ENCODE measurements at regions not wholly inside any gene's neighbourhood (a gene's known extent, or its start where the extent isn't known, plus 50 kb on each side); places are given as distances from the start of the nearest gene placed in this dataset.

DNA sequence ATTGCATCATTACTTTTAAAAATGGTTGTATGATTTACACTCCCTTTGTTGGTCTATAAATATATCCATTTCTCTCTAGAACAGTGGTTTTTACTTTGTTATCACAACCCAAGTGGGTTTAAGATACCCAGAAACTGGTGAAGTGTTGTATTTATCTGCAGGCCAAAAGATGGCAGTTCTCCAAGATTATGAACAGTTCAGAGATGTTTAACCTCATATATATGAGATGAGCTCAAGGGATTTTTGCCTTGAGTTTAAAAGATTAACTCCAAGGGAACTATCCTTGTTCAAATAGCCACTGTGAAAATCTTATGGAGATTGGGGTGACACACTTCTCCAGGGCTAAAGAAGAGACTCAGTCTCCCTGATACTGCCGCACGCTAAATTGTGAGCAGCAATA, 572.6 kb downstream of the TLE4 start:
- no peak for DNase-seq (ENCODE audit: low read depth in 3 of 3, low spot score in 2 of 3)

DNA sequence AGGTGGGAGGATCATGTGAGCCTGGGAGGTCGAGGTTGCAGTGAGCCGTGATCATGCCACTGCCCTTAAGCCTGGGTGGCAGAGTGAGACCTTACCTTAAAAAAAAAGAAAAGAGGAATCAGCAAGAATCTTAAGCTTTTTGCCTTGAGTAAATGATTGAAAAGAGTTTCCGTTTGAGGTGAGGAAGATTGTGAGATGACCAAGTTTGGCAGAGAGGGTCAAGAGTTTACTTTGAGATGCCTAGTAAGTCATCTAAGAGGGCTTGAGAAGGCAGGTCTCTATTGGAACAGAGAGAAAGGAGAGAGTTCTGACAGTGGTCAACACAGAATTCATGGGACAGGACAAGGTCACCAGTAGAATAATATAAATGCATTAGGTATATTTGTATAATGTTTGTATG, 572.1 kb downstream of the TLE4 start:
- no peak for DNase-seq (ENCODE audit: low read depth in 3 of 3, low spot score in 2 of 3)

DNA sequence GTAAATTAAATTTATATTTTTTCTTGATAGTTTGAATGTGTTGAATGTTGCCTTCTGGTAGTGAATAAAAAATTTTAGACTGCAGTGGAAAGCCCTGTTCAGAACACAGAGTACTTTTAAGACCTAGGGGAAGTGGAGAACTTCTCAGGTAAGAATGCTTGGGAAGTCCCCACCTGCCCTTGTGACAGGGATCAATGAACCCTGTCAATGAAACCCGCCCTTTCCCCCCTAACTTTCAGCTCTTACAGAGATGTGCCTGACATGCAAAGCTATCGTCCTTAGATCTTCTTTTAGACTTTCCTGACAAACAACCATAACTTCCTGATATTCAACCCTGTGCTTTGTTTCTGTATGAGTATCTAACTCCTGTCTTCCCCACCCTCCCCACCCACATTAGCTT, 562.7 kb downstream of the TLE4 start:
- no peak for DNase-seq (ENCODE audit: low read depth in 3 of 3, low spot score in 2 of 3)

DNA sequence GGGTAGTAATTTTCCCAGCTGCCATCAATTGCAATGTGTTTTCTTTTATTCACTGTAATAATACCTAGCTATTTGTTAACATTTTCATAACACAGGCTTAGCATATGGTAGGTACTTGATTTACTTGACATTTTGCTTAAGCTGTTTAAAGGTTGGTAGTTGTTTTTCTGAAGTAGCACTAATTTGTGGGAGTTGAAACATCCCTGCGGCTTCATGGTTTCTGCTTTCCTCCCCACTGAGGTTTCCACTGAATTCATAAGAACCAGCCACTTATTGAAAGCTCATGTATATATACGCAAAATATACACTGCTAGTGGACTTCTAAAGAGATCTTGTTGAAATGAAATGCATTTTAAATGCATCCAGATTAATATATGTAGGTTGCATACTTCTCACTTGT, 559.9 kb downstream of the TLE4 start:
- no peak for DNase-seq (ENCODE audit: low read depth in 3 of 3, low spot score in 2 of 3)

DNA sequence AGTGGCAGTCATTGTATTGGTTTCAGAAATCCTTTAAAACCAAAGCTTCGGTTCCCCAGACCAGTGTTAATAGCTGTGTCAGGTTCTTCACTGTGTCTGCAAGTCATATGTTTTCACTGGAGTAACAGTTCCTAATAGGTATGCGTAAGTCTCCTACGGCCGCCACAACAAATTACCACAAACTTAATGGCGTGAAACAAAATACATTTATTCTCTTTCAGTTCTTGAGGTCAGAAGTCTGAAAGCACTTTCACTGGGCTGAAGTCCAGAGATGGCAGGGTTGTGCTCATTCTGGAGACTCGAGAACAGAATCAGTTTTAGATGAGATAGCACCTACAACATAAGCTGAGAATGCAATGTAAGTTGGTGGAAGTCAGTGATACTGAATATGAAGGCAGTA, 556.2 kb downstream of the TLE4 start:
- DNase-seq (ENCODE audit: low read depth in 3 of 3, low spot score in 2 of 3) = no peak

DNA sequence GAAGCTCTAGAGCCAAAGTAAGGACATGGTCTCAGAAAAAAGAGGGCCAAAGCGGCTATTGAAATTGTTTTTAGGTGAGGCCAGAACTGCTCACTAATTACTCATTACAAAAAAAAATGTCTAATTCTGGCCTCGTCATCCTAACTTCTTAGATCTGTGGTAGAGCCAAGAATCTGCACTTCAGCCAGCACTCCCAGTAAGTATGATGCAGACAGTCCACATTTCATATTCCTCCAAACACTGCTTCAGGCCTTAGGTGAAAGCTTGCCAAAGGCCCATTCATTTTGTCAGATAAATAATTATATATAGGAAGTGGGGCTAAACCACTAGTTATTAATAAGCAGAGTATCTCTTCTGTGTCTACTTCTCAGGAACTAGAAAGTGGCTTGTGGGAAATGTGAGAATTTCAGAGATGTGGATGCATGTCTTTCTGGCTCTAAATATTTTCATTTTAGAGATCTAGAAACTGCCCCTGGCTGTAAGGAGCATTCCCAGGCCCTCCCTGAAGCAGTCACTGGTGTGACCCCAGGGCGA, 554.0 kb downstream of the TLE4 start:
- DNase-seq (ENCODE audit: low read depth in 3 of 3, low spot score in 2 of 3) = no peak

DNA sequence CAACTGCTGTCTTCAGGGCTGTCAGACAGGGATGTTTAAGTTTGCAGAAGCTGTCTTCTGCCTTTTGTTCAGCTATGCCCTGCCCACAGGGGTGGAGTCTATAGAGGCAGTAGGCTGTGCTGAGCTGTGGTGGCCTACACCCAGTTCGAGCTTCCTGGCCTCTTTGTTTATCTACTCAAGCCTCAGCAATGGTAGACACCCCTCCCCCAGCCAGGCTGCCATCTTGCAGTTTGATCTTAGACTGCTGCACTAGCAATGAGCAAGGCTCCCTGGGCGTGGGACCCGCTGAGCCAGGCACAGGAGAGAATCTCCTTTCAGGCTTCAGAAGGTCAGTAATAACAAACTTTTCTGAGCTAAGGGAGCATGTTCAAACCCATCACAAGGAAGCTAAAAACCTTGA, 545.3 kb downstream of the TLE4 start:
- no peak for DNase-seq (ENCODE audit: low read depth in 3 of 3, low spot score in 2 of 3)

DNA sequence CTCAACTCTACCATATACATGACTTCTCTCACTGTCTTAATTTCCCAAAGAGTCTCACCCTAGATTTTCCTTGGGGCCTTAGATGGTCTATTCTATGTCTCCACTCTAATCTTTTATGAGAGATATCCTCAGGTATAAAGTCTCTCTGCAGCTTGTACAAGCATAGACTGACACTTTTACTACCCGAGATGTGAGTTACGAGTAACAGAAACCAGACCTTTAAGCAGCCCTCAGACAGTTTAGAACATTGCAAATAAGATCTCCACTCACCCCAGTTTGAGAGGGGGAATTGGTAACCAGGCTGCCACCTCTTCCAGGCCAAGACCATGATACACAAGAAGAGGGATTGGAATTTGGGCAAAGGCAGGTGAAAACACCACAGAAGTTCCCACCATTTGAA, 542.5 kb downstream of the TLE4 start:
- DNase-seq (ENCODE audit: low read depth in 3 of 3, low spot score in 2 of 3) = no peak

DNA sequence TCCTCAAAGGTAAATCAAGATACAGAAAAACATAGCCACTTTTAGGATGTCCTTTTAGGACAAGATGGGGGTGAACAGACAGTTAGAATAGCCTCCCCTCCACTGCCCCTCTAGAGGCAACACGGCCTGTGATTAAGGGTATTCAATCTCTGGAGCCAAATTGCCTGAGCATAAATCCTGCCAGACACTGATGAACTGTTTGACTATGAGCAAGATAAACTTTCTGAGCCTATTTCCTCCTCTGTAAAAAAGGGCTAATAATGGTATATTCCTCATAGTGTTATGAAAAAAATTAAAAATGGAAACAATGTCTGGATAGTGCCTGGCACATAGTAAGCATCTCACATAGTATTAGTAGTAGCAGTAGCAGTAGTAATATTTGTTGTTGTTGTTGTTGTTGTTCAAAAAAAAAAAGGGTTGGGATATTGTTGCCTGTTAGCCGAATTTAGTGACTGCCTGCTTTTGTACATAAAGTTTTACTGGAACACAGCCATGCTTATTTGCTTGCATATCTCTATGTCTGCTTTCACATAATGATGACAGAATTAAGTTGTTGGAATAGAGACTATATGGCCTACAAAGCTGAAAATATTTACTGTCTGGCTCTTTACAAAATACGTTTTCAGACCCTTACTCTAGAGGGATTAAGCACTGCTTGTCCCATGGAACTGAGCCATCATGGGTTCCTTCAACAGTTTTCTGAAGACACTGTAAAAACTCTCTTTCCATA, 536.3 kb downstream of the TLE4 start:
- DNase-seq (ENCODE audit: low read depth in 3 of 3, low spot score in 2 of 3) = no peak

DNA sequence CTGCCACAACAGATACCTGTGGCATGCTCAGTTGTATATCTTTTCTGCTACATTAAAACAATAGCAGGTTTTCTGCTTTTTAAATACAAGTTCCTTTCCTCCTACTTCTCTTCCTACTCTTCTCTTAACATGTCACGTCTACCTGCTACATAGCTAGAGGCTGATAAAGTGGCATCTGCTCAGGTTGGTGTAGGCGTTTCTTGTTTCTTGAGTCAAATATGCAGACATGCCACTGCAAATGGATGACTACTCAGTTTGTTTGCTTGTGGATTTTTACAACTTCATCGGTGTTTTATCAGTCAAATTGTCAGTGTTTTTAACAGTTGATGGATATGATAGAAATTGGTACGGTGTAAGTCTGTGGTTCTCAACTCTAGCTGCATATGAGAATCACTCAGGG, 525.7 kb downstream of the TLE4 start:
- DNase-seq (ENCODE audit: low read depth in 3 of 3, low spot score in 2 of 3) = no peak

DNA sequence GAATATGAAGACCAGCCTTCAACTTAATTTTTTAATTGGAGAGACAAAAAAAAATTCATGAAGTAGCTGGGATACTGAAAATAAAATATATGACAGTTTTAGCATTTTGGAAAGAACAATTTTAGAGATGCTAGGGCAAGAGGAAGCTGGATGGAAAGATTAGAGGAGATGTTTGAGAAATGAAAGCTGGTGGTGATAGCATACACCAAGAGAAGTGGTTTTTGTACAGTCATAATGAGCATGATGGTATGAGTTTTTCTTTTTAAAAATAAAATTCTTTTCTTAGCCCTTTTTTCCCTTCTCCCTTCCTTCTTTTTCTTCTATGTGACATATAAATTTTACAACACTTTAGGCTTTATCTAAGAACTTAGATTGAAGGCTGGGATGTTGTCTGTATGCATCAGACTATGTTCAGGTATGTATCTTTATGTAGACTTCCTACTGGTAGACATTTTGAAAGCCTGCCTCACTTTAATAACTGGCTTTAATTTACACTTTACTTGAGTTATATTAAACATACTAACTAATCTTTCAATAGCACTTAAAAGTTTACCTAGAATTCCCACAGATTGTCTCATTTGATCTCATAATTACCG, 522.5 kb downstream of the TLE4 start:
- no peak for DNase-seq (ENCODE audit: low read depth in 3 of 3, low spot score in 2 of 3)

DNA sequence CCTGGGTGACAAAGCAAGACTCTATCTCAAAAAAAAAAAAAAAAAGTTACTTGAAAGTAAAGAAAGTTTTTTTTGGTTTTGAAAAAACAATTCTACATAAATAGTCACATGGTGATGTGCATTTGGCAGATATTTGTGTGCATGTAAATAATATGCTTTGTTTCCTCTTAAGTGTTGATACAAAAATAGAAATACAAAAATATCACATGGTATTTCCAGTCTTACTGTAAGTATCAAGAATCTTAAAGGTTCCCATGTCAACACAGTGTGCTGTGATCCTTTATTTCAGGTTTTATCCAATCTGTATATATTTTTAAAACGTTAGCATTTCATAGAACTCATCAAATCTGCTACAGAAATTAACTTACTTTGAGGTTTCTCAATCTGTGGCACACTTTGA, 521.9 kb downstream of the TLE4 start:
- no peak for DNase-seq (ENCODE audit: low read depth in 3 of 3, low spot score in 2 of 3)

DNA sequence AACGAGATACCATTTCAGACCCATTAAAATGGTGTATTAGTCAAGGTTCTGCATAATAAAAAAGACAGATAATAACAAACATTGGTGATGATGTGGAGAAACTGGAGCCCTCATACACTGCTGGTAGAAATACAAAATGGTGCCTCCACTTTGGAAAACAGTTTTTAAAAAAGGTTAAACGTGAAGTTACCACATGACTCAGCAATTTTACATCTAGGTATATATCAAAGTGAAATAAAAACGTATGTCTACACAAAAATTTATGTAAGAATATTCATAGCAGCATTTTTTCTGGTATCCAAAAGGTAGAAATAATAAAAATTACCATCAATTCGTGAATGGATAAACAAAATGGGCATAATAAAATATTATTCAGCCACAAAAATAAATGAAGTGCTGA, 519.8 kb downstream of the TLE4 start:
- DNase-seq (ENCODE audit: low read depth in 3 of 3, low spot score in 2 of 3) = no peak

DNA sequence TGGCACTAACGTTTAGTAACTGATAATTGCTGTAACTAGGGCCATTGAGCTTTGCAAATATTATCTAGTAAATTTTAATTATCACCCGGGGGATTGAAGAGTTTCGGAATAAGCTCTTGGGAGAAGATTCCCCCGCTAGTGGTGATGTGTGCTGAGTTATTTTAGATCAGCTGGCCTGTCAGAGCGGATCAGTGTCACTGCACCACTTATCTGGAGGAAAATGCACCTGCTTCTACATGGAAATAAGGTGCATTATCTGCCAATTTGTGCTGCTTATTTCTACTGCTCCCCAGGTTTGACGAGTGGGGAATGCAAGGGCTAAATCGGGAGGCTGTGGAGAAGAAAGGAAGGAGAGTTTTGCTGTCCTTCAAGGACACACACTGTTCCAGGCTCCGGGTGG, 518.6 kb downstream of the TLE4 start:
- DNase-seq (ENCODE audit: low read depth in 3 of 3, low spot score in 2 of 3) = no peak

DNA sequence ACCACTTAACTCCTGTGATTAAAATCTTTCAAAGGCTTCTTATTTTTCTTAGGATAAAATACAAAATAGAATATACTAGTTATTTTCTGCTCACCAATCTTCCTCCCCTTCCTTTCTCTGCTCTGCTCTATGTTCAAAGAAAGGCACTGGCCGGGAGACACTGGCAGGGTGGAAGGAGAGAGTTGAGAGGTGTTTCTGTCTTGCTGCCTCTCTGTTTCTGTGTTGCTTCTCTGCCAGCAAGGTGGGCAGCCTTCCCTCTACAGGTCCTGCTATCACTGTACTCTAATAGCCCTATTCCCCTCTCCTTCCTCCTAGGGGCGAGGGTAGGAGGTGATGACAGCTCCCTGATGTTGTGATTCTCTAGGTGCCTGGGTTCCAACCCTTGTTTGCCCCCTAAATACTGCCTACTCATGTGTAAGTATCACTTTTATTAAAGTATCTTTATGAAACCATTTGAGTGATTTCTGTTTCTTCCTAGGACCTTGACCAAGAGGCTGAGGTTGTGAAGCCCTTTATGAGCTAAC, 515.1 kb downstream of the TLE4 start:
- DNase-seq (ENCODE audit: low read depth in 3 of 3, low spot score in 2 of 3) = no peak

DNA sequence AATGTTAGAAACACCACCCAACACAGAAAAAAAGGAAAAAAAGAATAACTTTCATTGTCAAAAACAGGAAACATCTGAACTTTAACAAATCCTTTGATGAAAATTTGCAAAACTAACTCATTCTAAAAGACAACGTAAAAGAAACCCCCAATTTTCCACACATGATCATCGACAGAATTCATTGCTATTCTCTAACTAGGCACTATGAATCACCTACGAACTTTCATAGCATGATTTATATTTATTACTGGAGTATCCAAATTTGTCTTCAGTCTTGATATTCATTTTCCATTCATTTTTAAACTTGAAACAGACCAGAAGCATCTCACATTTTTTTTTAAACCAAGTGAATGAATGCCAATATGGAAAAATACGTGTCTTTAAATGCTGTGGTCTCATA, 514.6 kb downstream of the TLE4 start:
- DNase-seq (ENCODE audit: low read depth in 3 of 3, low spot score in 2 of 3) = no peak

DNA sequence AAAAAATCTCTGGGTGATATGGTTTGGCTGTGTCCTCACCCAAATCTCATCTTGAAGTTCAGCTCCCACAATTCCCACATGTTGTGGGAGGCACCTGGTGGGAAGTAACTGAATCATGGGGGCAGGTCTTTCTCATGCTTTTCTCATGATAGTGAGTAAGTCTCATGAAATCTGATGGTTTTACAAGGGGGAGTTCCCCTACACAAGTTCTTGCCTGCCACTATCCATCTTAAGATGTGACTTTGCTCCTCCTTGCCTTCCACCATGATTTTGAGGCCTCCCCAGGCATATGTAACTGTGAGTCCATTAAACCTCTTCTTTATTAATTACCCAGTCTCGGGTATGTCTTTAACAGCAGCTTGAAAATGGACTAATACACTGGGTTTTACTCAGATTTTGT, 513.9 kb downstream of the TLE4 start:
- no peak for DNase-seq (ENCODE audit: low read depth in 3 of 3, low spot score in 2 of 3)

DNA sequence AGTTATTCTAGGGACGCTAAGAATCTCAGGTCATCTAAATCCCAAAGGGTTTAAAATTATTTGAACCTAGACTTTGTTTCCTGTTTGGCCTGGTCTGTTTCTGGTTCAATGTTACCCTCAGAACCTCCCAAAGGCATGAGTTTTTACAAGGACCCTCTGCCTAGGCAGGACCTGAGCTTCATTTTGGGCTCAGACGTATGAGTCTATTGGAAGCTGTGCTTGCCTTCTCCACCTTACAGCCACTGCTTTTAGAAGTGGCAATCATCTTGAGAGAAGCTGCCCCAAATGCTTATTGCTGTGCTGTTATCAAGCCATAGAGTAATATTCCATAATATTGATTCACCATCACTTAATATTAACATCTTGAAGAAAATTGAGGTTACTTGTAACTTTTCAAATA, 510.4 kb downstream of the TLE4 start:
- no peak for DNase-seq (ENCODE audit: low read depth in 3 of 3, low spot score in 2 of 3)

DNA sequence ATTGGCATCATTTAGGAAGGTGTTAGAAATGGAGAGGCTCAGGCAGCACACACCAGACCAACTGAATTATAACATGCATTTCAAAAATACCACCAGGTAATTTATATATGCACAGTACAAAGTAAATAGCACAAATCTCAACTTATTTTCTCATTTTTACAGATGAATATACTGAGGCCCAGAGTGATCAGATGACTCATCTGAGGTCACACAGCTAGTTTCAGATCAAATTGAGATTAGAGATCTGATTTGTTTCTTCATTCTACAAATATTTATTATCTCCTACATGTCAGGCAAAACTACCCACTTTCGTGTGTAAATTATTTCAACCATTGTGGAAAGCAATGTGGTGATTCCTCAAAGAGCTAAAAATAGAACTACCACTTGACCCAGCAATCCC, 507.1 kb downstream of the TLE4 start:
- DNase-seq (ENCODE audit: low read depth in 3 of 3, low spot score in 2 of 3) = no peak

DNA sequence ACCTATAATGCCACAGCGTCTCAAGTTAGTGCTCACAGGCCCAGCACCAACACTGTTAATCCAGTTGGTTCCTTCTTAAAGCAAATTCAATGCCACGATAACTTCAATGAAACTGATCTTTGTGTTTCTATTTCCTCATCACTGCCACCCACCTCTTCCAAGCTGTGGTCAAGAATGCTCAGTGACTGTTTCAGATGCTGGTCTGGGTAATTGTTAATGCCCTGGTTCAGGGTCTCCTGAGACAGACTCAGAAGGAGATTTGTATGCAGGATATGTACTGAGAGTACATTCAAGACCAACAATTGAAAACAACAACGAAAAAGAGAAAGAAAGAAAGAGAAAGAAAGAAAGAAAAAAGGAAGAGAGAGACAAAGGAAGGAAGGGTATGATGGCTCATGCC, 505.3 kb downstream of the TLE4 start:
- DNase-seq (ENCODE audit: low read depth in 3 of 3, low spot score in 2 of 3) = no peak

DNA sequence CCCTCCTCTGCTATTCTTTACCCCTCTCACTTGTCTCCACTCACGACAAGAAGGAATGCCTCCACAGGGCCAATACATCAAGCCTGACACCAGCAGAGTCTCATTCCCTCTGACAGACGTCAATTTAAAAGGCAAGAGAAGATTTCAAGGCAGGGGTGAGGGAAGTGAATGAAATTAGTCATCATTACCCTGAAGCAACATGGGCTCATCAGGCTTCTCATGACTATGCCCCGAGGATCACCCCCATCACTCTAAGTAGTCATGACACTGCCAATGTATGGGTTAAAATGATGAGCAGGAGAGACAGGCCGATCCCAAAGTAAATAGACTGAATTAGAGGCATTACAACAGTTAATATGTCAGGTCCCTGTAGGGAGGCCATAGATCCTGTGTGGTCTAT, 504.4 kb downstream of the TLE4 start:
- DNase-seq (ENCODE audit: low read depth in 3 of 3, low spot score in 2 of 3) = no peak

DNA sequence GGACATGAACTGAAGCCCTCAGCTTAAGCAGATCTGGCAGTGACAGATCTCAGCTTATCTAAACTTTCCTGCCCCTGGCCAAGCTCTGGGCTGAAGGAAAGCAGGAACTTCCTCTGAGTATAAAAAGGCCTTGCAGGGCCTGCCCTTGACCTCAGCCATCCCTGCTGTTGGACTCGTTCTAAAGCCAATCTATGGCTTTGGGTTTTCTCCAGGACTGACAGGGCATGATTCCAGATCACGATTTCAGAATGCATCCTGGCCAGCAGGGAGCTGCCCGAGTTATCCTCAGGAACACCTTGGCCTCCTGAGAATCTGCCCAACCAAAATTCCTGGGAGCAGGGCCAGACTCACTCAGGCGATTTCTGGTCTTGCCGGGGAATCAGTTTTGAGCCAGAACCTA, 502.7 kb downstream of the TLE4 start:
- no peak for DNase-seq (ENCODE audit: low read depth in 3 of 3, low spot score in 2 of 3)
